Neural progenitor cell (in vitro differentiated cells): ENCODE measurements at regions not wholly inside any gene's neighbourhood (a gene's known extent, or its start where the extent isn't known, plus 50 kb on each side); places are given as distances from the start of the nearest gene placed in this dataset.

Experiments used
- EZH2 ChIP-seq: fragments of 200-600 bp; sonication (generic); IDR thresholded peaks from 2 replicates; pipeline ENCODE4 v1.6.1; 2017; ENCODE audit warnings: antibody characterized with exemption, mild to moderate bottlenecking, moderate library complexity
- TF ChIP-seq, protein P1 (sequence below): fragments of 200-600 bp; sonication (generic); IDR thresholded peaks from 2 replicates; pipeline ENCODE4 v1.5.1; 2017; ENCODE audit warnings: antibody characterized with exemption, mild to moderate bottlenecking

DNA sequence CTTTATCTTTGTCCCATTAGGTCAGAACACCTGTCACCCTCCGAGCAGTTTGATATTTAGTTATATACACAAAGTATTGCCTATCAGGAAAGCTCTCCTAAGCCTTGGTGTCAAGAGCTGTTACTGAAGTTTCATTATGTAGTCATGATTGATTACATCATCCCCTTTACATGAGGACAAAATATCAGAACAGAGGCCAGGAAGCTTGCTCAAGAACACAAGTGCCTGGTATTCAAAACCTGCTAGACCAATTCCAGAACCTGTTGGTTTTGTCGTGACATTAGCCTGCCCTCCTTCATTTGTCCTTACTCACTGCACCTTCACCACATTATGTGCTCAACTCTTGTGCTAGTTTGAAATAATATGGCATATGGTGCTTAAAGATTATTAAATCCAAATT, 377.1 kb downstream of the CDH19 start:
- TF ChIP-seq, protein P1, sequence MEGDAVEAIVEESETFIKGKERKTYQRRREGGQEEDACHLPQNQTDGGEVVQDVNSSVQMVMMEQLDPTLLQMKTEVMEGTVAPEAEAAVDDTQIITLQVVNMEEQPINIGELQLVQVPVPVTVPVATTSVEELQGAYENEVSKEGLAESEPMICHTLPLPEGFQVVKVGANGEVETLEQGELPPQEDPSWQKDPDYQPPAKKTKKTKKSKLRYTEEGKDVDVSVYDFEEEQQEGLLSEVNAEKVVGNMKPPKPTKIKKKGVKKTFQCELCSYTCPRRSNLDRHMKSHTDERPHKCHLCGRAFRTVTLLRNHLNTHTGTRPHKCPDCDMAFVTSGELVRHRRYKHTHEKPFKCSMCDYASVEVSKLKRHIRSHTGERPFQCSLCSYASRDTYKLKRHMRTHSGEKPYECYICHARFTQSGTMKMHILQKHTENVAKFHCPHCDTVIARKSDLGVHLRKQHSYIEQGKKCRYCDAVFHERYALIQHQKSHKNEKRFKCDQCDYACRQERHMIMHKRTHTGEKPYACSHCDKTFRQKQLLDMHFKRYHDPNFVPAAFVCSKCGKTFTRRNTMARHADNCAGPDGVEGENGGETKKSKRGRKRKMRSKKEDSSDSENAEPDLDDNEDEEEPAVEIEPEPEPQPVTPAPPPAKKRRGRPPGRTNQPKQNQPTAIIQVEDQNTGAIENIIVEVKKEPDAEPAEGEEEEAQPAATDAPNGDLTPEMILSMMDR = no peak
- TF ChIP-seq EZH2 = no peak
